HG03342 (cell line): ENCODE measurements at regions not wholly inside any gene's neighbourhood (a gene's known extent, or its start where the extent isn't known, plus 50 kb on each side); places are given as distances from the start of the nearest gene placed in this dataset.

Experiments used
- ATAC-seq: cut with Tn5 transposase; IDR thresholded peaks from one replicate; pipeline ENCODE4 v1.9.1; 2021; ENCODE audit warnings: mild to moderate bottlenecking, moderate library complexity; ENCODE audit not compliant: unreplicated experiment

GRCh38 chr3:64919934-64920333, 232.1 kb upstream of the ADAMTS9 start:
- ATAC-seq: no peak

- no peak for ATAC-seq
These were observed 231.2 kb upstream of the ADAMTS9 start for GRCh38 chr3:64918989-64919388.

GRCh38 chr3:64917914-64918453, 230.2 kb upstream of the ADAMTS9 start:
- no peak for ATAC-seq

GRCh38 chr3:64916937-64917336, 229.1 kb upstream of the ADAMTS9 start:
- no peak for ATAC-seq

GRCh38 chr3:64916192-64916798, 228.5 kb upstream of the ADAMTS9 start:
- no peak for ATAC-seq

- no peak for ATAC-seq
These were observed 228.0 kb upstream of the ADAMTS9 start for GRCh38 chr3:64915778-64916177.

- ATAC-seq: no peak
These were observed 225.7 kb upstream of the ADAMTS9 start for GRCh38 chr3:64913515-64913914.

- ATAC-seq: no peak
These were observed 223.3 kb upstream of the ADAMTS9 start for GRCh38 chr3:64911138-64911537.

GRCh38 chr3:64909757-64910467, 222.1 kb upstream of the ADAMTS9 start:
- ATAC-seq: no peak

- no peak for ATAC-seq
These were observed 221.2 kb upstream of the ADAMTS9 start for GRCh38 chr3:64909011-64909410.

- no peak for ATAC-seq
These were observed 220.5 kb upstream of the ADAMTS9 start for GRCh38 chr3:64908251-64908685.

GRCh38 chr3:64905906-64906410, 218.2 kb upstream of the ADAMTS9 start:
- ATAC-seq: no peak

- no peak for ATAC-seq
These were observed 215.2 kb upstream of the ADAMTS9 start for GRCh38 chr3:64903006-64903405.

GRCh38 chr3:64901986-64902516, 214.3 kb upstream of the ADAMTS9 start:
- ATAC-seq: no peak

GRCh38 chr3:64901522-64901885, 213.7 kb upstream of the ADAMTS9 start:
- no peak for ATAC-seq

GRCh38 chr3:64900617-64901521, 213.1 kb upstream of the ADAMTS9 start:
- no peak for ATAC-seq

- no peak for ATAC-seq
These were observed 212.4 kb upstream of the ADAMTS9 start for GRCh38 chr3:64900156-64900555.

GRCh38 chr3:64898941-64899340, 211.1 kb upstream of the ADAMTS9 start:
- ATAC-seq: no peak

GRCh38 chr3:64895991-64896895, 208.4 kb upstream of the ADAMTS9 start:
- no peak for ATAC-seq
